Neural cell (in vitro differentiated cells): ENCODE measurements at regions not wholly inside any gene's neighbourhood (a gene's known extent, or its start where the extent isn't known, plus 50 kb on each side); places are given as distances from the start of the nearest gene placed in this dataset.

Experiments
- H2AFZ ChIP-seq: fragments of 200-600, 300-800 bp; sonication (generic), shearing (Covaris generic); 2 replicates; pipeline ENCODE4 v1.6.0; 2014; ENCODE audit warnings: low read depth, mild to moderate bottlenecking, antibody characterized with exemption, low read length, moderate library complexity
- H3F3A ChIP-seq: fragments of 200-600 bp; shearing (Covaris generic); 2 replicates; pipeline ENCODE4 v1.6.1; 2016; ENCODE audit warnings: mild to moderate bottlenecking, moderate library complexity, mixed read lengths, antibody characterized with exemption, low read length; ENCODE audit not compliant: insufficient read depth, poor library complexity, severe bottlenecking
- H3K27ac ChIP-seq: fragments of 200-600, 300-800 bp; sonication (generic), shearing (Covaris generic); 2 replicates; pipeline ENCODE4 v1.5.1; 2014; ENCODE audit warnings: mild to moderate bottlenecking, low read length, moderate library complexity
- H3K27me3 ChIP-seq: fragments of 300-800, 200-600 bp; sonication (generic), shearing (Covaris generic); 2 replicates; pipeline ENCODE4 v1.6.0; 2014; ENCODE audit warnings: mild to moderate bottlenecking, low read depth, low read length, moderate library complexity; ENCODE audit not compliant: insufficient read depth
- H3K36me3 ChIP-seq: fragments of 300-800, 200-600 bp; sonication (generic), shearing (Covaris generic); 2 replicates; pipeline ENCODE4 v1.5.1; 2014; ENCODE audit warnings: mild to moderate bottlenecking, antibody characterized with exemption, low read length, moderate library complexity; ENCODE audit not compliant: insufficient read depth
- H3K4me2 ChIP-seq: fragments of 300-800, 200-600 bp; sonication (generic), shearing (Covaris generic); 2 replicates; pipeline ENCODE4 v1.6.0; 2014; ENCODE audit warnings: mild to moderate bottlenecking, low read length
- H3K4me3 ChIP-seq: fragments of 300-800, 200-600 bp; sonication (generic), shearing (Covaris generic); 2 replicates; pipeline ENCODE4 v1.5.1; 2014; ENCODE audit warnings: mild to moderate bottlenecking, low read length, moderate library complexity
- H3K79me2 ChIP-seq: fragments of 200-600 bp; shearing (Covaris generic); replicated peaks from 2 replicates; pipeline ENCODE4 v1.6.0; 2014; ENCODE audit warnings: mild to moderate bottlenecking, low read length, moderate library complexity; ENCODE audit not compliant: insufficient read depth
- H3K9ac ChIP-seq: fragments of 300-800, 200-600 bp; sonication (generic), shearing (Covaris generic); 2 replicates; pipeline ENCODE4 v1.6.1; 2016; ENCODE audit warnings: mild to moderate bottlenecking, low read length, mixed read lengths
- H3K9me2 ChIP-seq: fragments of 200-600 bp; shearing (Covaris generic); 2 replicates; pipeline ENCODE4 v1.6.1; 2016; ENCODE audit warnings: mild to moderate bottlenecking, low read length, mixed read lengths; ENCODE audit not compliant: insufficient read depth
- H3K9me3 ChIP-seq: fragments of 200-600, 300-800 bp; sonication (generic), shearing (Covaris generic); 2 replicates; pipeline ENCODE4 v1.6.1; 2016; ENCODE audit warnings: mild to moderate bottlenecking, mixed run types, low read length, moderate library complexity, mixed read lengths
- H4K20me1 ChIP-seq: fragments of 200-600 bp; shearing (Covaris generic); 2 replicates; pipeline ENCODE4 v1.6.1; 2016; ENCODE audit warnings: mild to moderate bottlenecking, mixed run types; ENCODE audit not compliant: insufficient read depth
- CTCF ChIP-seq: fragments of 450-650 bp; IDR thresholded peaks from 2 replicates; pipeline ENCODE4 v1.5.1; 2014; ENCODE audit warnings: antibody characterized with exemption, mild to moderate bottlenecking, moderate library complexity; ENCODE audit not compliant: poor library complexity, severe bottlenecking
- EP300 ChIP-seq: fragments of 450-650 bp; conservative IDR thresholded peaks from 2 replicates; pipeline ENCODE4 v1.6.1; 2014; ENCODE audit warnings: antibody characterized with exemption, mild to moderate bottlenecking, moderate library complexity; ENCODE audit not compliant: poor library complexity, severe bottlenecking
- EZH2 ChIP-seq: fragments of 200-600, 300-800 bp; shearing (Covaris generic), sonication (generic); IDR thresholded peaks from 2 replicates; pipeline ENCODE4 v1.6.1; 2014; ENCODE audit warnings: antibody characterized with exemption, low read length, borderline replicate concordance, mild to moderate bottlenecking; ENCODE audit not compliant: insufficient read depth, poor library complexity, severe bottlenecking
- MXI1 ChIP-seq: fragments of 450-650 bp; conservative IDR thresholded peaks from 2 replicates; pipeline ENCODE4 v1.6.1; 2014; ENCODE audit warnings: antibody characterized with exemption, mild to moderate bottlenecking; ENCODE audit not compliant: poor library complexity, severe bottlenecking
- POLR2AphosphoS5 ChIP-seq: IDR thresholded peaks from 2 replicates; pipeline ENCODE4 v1.6.1; 2012
- RAD21 ChIP-seq: fragments of 450-650 bp; conservative IDR thresholded peaks from 2 replicates; pipeline ENCODE4 v1.6.1; 2014; ENCODE audit warnings: antibody characterized with exemption, mild to moderate bottlenecking, moderate library complexity
- REST ChIP-seq: IDR thresholded peaks from 2 replicates; pipeline ENCODE4 v1.6.1; 2012; ENCODE audit warnings: borderline replicate concordance
- SMC3 ChIP-seq: fragments of 450-650 bp; conservative IDR thresholded peaks from 2 replicates; pipeline ENCODE4 v1.6.1; 2014; ENCODE audit warnings: antibody characterized with exemption, mild to moderate bottlenecking, moderate library complexity; ENCODE audit not compliant: poor library complexity
- TAF1 ChIP-seq: IDR thresholded peaks from 2 replicates; pipeline ENCODE4 v1.6.1; 2012; ENCODE audit warnings: low read depth

GRCh38 chr7:79787096-79787495 lies 333.6 kb upstream of the MAGI2 start:
- Histone ChIP-seq H3K9ac (no peak overlapping the region), H3K36me3 (no peaks in the 10 kb centered on the region), H3F3A (no peaks in the 10 kb centered on the region), H4K20me1 (no peaks in the 10 kb centered on the region), H3K4me3 (no peak overlapping the region), H3K27me3 (no peaks in the 10 kb centered on the region), H2AFZ (no peak overlapping the region), H3K9me3 (no peaks in the 10 kb centered on the region), H3K9me2 (no peaks in the 10 kb centered on the region), H3K4me2 (no peak overlapping the region), H3K79me2 (no peaks in the 10 kb centered on the region), H3K27ac (no peak overlapping the region)
- TF ChIP-seq MXI1 = no peak

- H3F3A ChIP-seq = no peaks in the 10 kb centered on the region
- H2AFZ ChIP-seq = no peak overlapping the region
- H3K9ac ChIP-seq = no peak overlapping the region
- H3K36me3 ChIP-seq = no peaks in the 10 kb centered on the region
- H3K4me2 ChIP-seq = no peak overlapping the region
- TF ChIP-seq POLR2AphosphoS5 (no peak), MXI1 (no peak), CTCF (no peak), REST (no peak), RAD21 (no peak), SMC3 (no peak), EP300 (no peak)
- no peaks in the 10 kb centered on the region for H4K20me1 ChIP-seq
- H3K4me3 ChIP-seq = no peak overlapping the region
- no peaks in the 10 kb centered on the region for H3K9me2 ChIP-seq
- no peaks in the 10 kb centered on the region for H3K27me3 ChIP-seq
- no peaks in the 10 kb centered on the region for H3K9me3 ChIP-seq
- no peak overlapping the region for H3K27ac ChIP-seq
- H3K79me2 ChIP-seq = no peaks in the 10 kb centered on the region
Measured at GRCh38 chr7:79786187-79786586, 332.7 kb upstream of the MAGI2 start.

- no peak for TF ChIP-seq CTCF
- TF ChIP-seq TAF1 = no peak
- TF ChIP-seq EZH2 = no peak
- TF ChIP-seq RAD21 = no peak
- no peak for TF ChIP-seq POLR2AphosphoS5
- no peak for TF ChIP-seq SMC3
- TF ChIP-seq EP300 = no peak
- no peak for TF ChIP-seq REST
- Histone ChIP-seq H4K20me1 (no peaks in the 10 kb centered on the region), H3K9me3 (no peaks in the 10 kb centered on the region), H3K27me3 (no peaks in the 10 kb centered on the region), H3F3A (no peaks in the 10 kb centered on the region), H3K9ac (no peak overlapping the region), H3K9me2 (no peaks in the 10 kb centered on the region), H3K27ac (no peak overlapping the region), H3K4me3 (no peak overlapping the region), H3K79me2 (no peaks in the 10 kb centered on the region), H2AFZ (no peak overlapping the region), H3K36me3 (no peaks in the 10 kb centered on the region), H3K4me2 (no peak overlapping the region)
Measured at GRCh38 chr7:79785556-79785955, 332.1 kb upstream of the MAGI2 start.
